ENCODE measurements at regions not wholly inside any gene's neighbourhood (a gene's known extent, or its start where the extent isn't known, plus 50 kb on each side); places are given as distances from the start of the nearest gene placed in this dataset.
"Not testable (repeated sequence)": the region's sequence is repeated elsewhere in the genome, so short reads cannot be mapped to it uniquely, and the experiment has no call there.

DNA sequence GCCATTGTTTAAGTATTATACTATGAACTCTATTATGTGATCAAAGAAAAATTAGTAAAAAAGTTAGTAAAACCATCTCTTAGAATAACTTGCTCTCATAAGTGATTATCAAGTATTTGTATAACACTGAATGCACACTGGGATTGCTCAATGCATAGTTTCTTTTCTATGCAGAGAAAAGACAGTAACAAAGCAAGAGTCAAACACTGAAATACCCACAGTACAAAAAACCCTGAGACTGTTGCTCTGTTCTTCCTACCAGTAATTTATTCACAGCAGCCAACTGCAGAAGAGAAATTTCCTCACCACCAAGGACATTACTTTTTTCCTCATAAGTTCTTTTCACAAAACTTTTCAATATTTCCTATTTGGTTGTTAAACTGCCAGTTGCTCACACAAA, 634.4 kb downstream of the DTWD2 start:
- DNase-seq (ENCODE audit: insufficient read length, low spot score) (no peak), FAIRE-seq (no peak)
- TF ChIP-seq POLR2AphosphoS5 (IDR thresholded peaks at IDR 0.05; ENCODE audit: low read depth, low read length): no peak
- TF ChIP-seq POLR2A (IDR thresholded peaks at IDR 0.05; ENCODE audit: low read depth, low read length): no peak
- no peak for TF ChIP-seq SPI1 (IDR thresholded peaks at IDR 0.05; ENCODE audit: low read depth, low read length)
- TF ChIP-seq POU2F2 (IDR thresholded peaks at IDR 0.05; ENCODE audit: low read depth, low read length): no peak
- TF ChIP-seq TAF1 (IDR thresholded peaks at IDR 0.05; ENCODE audit: low read depth, low read length): no peak
- TF ChIP-seq PAX5 (IDR thresholded peaks at IDR 0.05; ENCODE audit: insufficient read depth, low read length, severe bottlenecking): no peak

DNA sequence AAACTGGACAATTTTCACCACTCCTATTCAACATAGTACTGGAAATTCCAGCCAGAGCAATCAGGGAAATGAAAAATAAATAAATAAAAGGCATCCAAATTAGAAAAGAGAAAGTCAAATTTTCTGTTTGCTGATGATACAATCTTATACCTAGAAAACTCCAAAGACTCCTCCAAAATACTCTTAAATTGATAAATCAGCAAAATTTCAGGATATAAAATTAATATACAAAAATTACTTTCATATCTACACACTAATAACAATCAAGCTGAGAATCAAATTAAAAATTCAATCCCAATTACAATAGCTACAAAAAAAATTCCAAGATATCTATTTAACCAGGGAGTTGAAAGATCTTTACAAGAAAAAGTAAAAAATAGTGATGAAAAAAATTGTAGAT, 651.9 kb downstream of the DTWD2 start:
- FAIRE-seq (no peak), DNase-seq (ENCODE audit: insufficient read length, low spot score) (no peak)
- TF ChIP-seq PAX5 (IDR thresholded peaks at IDR 0.05; ENCODE audit: insufficient read depth, low read length, severe bottlenecking) (no peak), TAF1 (IDR thresholded peaks at IDR 0.05; ENCODE audit: low read depth, low read length) (no peak), SPI1 (IDR thresholded peaks at IDR 0.05; ENCODE audit: low read depth, low read length) (no peak), POLR2AphosphoS5 (IDR thresholded peaks at IDR 0.05; ENCODE audit: low read depth, low read length) (no peak), POU2F2 (IDR thresholded peaks at IDR 0.05; ENCODE audit: low read depth, low read length) (no peak), POLR2A (IDR thresholded peaks at IDR 0.05; ENCODE audit: low read depth, low read length) (no peak)

DNA sequence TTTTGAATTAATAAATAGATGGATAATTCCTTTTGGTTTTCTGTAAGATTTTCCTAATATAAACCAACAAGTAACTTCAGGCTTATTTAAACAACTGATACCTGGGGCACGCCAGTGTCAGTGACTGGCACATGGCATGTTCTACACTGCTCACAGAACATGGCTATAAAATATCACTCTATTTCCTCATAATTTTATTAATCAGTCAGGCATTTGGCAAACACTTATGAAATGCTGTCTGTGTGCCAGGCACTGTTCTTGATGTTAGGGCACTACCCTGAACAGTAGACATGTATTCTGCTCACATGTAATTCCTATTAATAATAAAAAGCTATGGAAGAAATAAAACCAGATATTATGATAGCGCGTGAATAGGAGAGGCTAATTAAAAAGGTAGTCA, 661.0 kb downstream of the DTWD2 start:
- no peak for FAIRE-seq
- no peak for DNase-seq (ENCODE audit: insufficient read length, low spot score)

GRCh38 chr5:118326481-118327045, 661.8 kb downstream of the DTWD2 start:
- TF ChIP-seq TAF1 (IDR thresholded peaks at IDR 0.05; ENCODE audit: low read depth, low read length) (no peak), POLR2AphosphoS5 (IDR thresholded peaks at IDR 0.05; ENCODE audit: low read depth, low read length) (no peak), POLR2A (IDR thresholded peaks at IDR 0.05; ENCODE audit: low read depth, low read length) (no peak), SPI1 (IDR thresholded peaks at IDR 0.05; ENCODE audit: low read depth, low read length) (no peak), POU2F2 (IDR thresholded peaks at IDR 0.05; ENCODE audit: low read depth, low read length) (no peak), PAX5 (IDR thresholded peaks at IDR 0.05; ENCODE audit: insufficient read depth, low read length, severe bottlenecking) (no peak)
- FAIRE-seq (no peak), DNase-seq (ENCODE audit: insufficient read length, low spot score) (no peak)

More for the DNA sequence above, 661.0 kb downstream of the DTWD2 start:
- TF ChIP-seq POLR2AphosphoS5 (IDR thresholded peaks at IDR 0.05; ENCODE audit: low read depth, low read length) (no peak), SPI1 (IDR thresholded peaks at IDR 0.05; ENCODE audit: low read depth, low read length) (no peak), POLR2A (IDR thresholded peaks at IDR 0.05; ENCODE audit: low read depth, low read length) (no peak), PAX5 (IDR thresholded peaks at IDR 0.05; ENCODE audit: insufficient read depth, low read length, severe bottlenecking) (no peak), TAF1 (IDR thresholded peaks at IDR 0.05; ENCODE audit: low read depth, low read length) (no peak), POU2F2 (IDR thresholded peaks at IDR 0.05; ENCODE audit: low read depth, low read length) (no peak)

- no peak for DNase-seq (ENCODE audit: insufficient read length, low spot score)
- TF ChIP-seq POU2F2 (IDR thresholded peaks at IDR 0.05; ENCODE audit: low read depth, low read length) (no peak), TAF1 (IDR thresholded peaks at IDR 0.05; ENCODE audit: low read depth, low read length) (no peak), PAX5 (IDR thresholded peaks at IDR 0.05; ENCODE audit: insufficient read depth, low read length, severe bottlenecking) (no peak), POLR2A (IDR thresholded peaks at IDR 0.05; ENCODE audit: low read depth, low read length) (no peak), SPI1 (IDR thresholded peaks at IDR 0.05; ENCODE audit: low read depth, low read length) (no peak), POLR2AphosphoS5 (IDR thresholded peaks at IDR 0.05; ENCODE audit: low read depth, low read length) (no peak)
- FAIRE-seq: no peak
Observed at GRCh38 chr5:118325931-118326330, 662.4 kb downstream of the DTWD2 start.

- FAIRE-seq; DNase-seq (ENCODE audit: insufficient read length, low spot score): not testable (repeated sequence)
Observed at GRCh38 chr5:118323723-118324122, 664.6 kb downstream of the DTWD2 start.

- DNase-seq (ENCODE audit: insufficient read length, low spot score) (no peak), FAIRE-seq (no peak)
Observed at GRCh38 chr5:118321081-118321480, 667.3 kb downstream of the DTWD2 start.

DNA sequence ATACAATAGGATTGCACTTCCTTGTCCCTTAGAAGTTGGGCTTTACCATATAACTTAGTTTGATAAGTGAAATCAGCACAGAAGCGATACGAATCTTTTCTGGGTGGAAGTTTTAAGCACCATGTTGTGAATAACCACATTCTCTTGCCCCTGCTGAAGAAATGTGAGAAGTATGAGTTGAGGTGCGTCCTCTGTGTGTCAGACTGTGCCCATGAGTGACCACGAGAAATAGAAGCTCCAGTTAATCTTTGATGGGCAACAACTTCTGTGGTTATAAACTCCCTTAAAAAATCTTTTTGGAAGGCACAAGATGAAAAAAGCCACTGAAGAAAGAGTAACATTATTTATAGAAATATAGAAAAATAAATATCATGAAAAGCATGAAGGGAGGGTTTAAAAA, 668.2 kb downstream of the DTWD2 start:
- no peak for TF ChIP-seq PAX5 (IDR thresholded peaks at IDR 0.05; ENCODE audit: insufficient read depth, low read length, severe bottlenecking)
- no peak for TF ChIP-seq POLR2A (IDR thresholded peaks at IDR 0.05; ENCODE audit: low read depth, low read length)
- TF ChIP-seq POU2F2 (IDR thresholded peaks at IDR 0.05; ENCODE audit: low read depth, low read length): no peak
- no peak for TF ChIP-seq POLR2AphosphoS5 (IDR thresholded peaks at IDR 0.05; ENCODE audit: low read depth, low read length)
- no peak for TF ChIP-seq TAF1 (IDR thresholded peaks at IDR 0.05; ENCODE audit: low read depth, low read length)
- TF ChIP-seq SPI1 (IDR thresholded peaks at IDR 0.05; ENCODE audit: low read depth, low read length): no peak
- no peak for DNase-seq (ENCODE audit: insufficient read length, low spot score)

More at GRCh38 chr5:118321081-118321480, 667.3 kb downstream of the DTWD2 start:
- TF ChIP-seq TAF1 (IDR thresholded peaks at IDR 0.05; ENCODE audit: low read depth, low read length) (no peak), POLR2AphosphoS5 (IDR thresholded peaks at IDR 0.05; ENCODE audit: low read depth, low read length) (no peak), SPI1 (IDR thresholded peaks at IDR 0.05; ENCODE audit: low read depth, low read length) (no peak), PAX5 (IDR thresholded peaks at IDR 0.05; ENCODE audit: insufficient read depth, low read length, severe bottlenecking) (no peak), POLR2A (IDR thresholded peaks at IDR 0.05; ENCODE audit: low read depth, low read length) (no peak), POU2F2 (IDR thresholded peaks at IDR 0.05; ENCODE audit: low read depth, low read length) (no peak)

GRCh38 chr5:118314931-118315330, 673.4 kb downstream of the DTWD2 start:
- no peak for TF ChIP-seq POU2F2 (IDR thresholded peaks at IDR 0.05; ENCODE audit: low read depth, low read length)
- FAIRE-seq: no peak
- no peak for DNase-seq (ENCODE audit: insufficient read length, low spot score)

More for the DNA sequence above, 668.2 kb downstream of the DTWD2 start:
- FAIRE-seq: no peak

- DNase-seq (ENCODE audit: insufficient read length, low spot score): no peak
- TF ChIP-seq SPI1 (IDR thresholded peaks at IDR 0.05; ENCODE audit: low read depth, low read length) (no peak), POU2F2 (IDR thresholded peaks at IDR 0.05; ENCODE audit: low read depth, low read length) (no peak), POLR2AphosphoS5 (IDR thresholded peaks at IDR 0.05; ENCODE audit: low read depth, low read length) (no peak), TAF1 (IDR thresholded peaks at IDR 0.05; ENCODE audit: low read depth, low read length) (no peak), POLR2A (IDR thresholded peaks at IDR 0.05; ENCODE audit: low read depth, low read length) (no peak), PAX5 (IDR thresholded peaks at IDR 0.05; ENCODE audit: insufficient read depth, low read length, severe bottlenecking) (no peak)
- FAIRE-seq: no peak
Observed at GRCh38 chr5:118311103-118311819, 677.1 kb downstream of the DTWD2 start.
